ACC112 (cell line): ENCODE measurements at regions not wholly inside any gene's neighbourhood (a gene's known extent, or its start where the extent isn't known, plus 50 kb on each side); places are given as distances from the start of the nearest gene placed in this dataset.

ENCODE experiments used
- H2AFZ ChIP-seq: fragments of 200-600 bp; sonication (generic); one replicate; pipeline ENCODE4 v1.6.0; 2017; ENCODE audit warnings: antibody characterized with exemption, low read length; ENCODE audit not compliant: unreplicated experiment
- H3K27ac ChIP-seq: fragments of 200-600 bp; sonication (generic); 2 replicates; pipeline ENCODE4 v1.5.1; 2014; ENCODE audit warnings: low read depth, mild to moderate bottlenecking, antibody characterized with exemption, low read length, moderate library complexity
- H3K27me3 ChIP-seq: fragments of 200-600 bp; sonication (generic); 2 replicates; pipeline ENCODE4 v1.6.1; 2014; ENCODE audit warnings: mild to moderate bottlenecking, antibody characterized with exemption, low read length, moderate library complexity, mixed read lengths; ENCODE audit not compliant: insufficient read depth
- H3K36me3 ChIP-seq: fragments of 200-600 bp; sonication (generic); 2 replicates; pipeline ENCODE4 v1.6.1; 2016; ENCODE audit warnings: mild to moderate bottlenecking, antibody characterized with exemption, low read length, moderate library complexity, mixed read lengths; ENCODE audit not compliant: insufficient read depth
- H3K4me1 ChIP-seq: fragments of 200-600 bp; sonication (generic); one replicate; pipeline ENCODE4 v1.6.1; 2016; ENCODE audit warnings: low read length, mixed read lengths; ENCODE audit not compliant: insufficient read depth, unreplicated experiment, control insufficient read depth
- H3K4me3 ChIP-seq: fragments of 200-600 bp; sonication (generic); 2 replicates; pipeline ENCODE4 v1.5.1; 2014; ENCODE audit warnings: mild to moderate bottlenecking, low read depth, low read length
- H3K79me2 ChIP-seq: fragments of 200-600 bp; sonication (generic); one replicate; pipeline ENCODE4 v1.6.0; 2016; ENCODE audit warnings: low read length; ENCODE audit not compliant: control insufficient read depth, unreplicated experiment, insufficient read depth

- no peak overlapping the region for H3K4me3 ChIP-seq
- no peaks in the 10 kb centered on the region for H3K4me1 ChIP-seq
- H3K27ac ChIP-seq: no peak overlapping the region
- no peaks in the 10 kb centered on the region for H3K36me3 ChIP-seq
- no peaks in the 10 kb centered on the region for H3K27me3 ChIP-seq
- no peak overlapping the region for H2AFZ ChIP-seq
- H3K79me2 ChIP-seq: no peaks in the 10 kb centered on the region
Measured at GRCh38 chr9:89872913-89873707, 268.3 kb downstream of the GADD45G start.

GRCh38 chr9:89873801-89874200, 269.0 kb downstream of the GADD45G start:
- no peaks in the 10 kb centered on the region for H3K4me1 ChIP-seq
- H3K27me3 ChIP-seq: no peaks in the 10 kb centered on the region
- no peak overlapping the region for H3K27ac ChIP-seq
- H3K36me3 ChIP-seq: no peaks in the 10 kb centered on the region
- H3K79me2 ChIP-seq: no peaks in the 10 kb centered on the region
- no peak overlapping the region for H3K4me3 ChIP-seq
- H2AFZ ChIP-seq: no peak overlapping the region

DNA sequence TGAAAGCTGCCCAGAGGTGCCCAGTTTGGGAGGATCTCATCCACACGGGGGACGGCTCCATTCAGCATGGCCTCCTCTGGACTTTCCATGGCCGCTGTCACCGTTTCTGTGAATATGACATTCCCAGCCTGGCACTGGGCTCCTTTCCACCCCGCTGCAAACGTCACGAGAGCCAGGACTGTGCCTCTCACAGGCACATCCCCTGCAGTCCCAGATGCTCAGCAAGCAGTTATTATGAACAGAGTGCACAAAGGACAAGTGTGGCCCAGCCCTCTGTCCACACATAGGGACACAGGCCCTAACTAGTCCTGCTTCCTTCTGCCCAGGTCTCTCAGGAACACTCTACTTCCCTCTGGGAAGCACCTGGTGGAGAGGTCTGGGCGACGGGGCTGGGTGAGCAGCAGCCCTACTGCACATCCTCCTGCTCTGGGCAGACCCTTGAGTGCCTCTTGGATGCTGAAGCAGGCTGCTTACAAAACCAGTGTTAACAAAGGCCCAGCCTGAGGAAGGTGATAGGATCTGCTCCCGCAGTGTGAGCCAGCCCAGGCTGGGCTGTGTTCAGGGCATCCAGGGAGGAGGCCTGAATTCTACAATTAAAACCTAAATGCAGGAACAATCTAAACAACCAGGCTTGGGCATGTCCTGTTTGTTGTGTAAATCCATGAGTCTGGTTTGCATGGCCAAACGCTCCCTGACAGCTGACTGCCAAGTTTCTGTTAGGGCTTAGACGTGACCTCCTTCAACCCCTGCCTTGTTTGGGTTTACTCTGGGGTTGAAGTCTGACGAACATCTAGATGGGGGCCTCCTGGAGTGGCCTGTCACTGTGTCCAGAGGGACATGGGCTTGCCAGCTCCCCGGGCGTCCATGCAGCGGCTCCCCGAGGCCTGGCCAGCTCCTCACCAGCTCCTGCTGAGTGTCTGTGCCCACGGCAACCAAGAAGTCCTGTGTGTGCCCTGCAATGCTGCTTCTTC, 269.8 kb downstream of the GADD45G start:
- H3K79me2 ChIP-seq: no peaks in the 10 kb centered on the region
- H3K4me3 ChIP-seq: no peak overlapping the region
- no peak overlapping the region for H3K27ac ChIP-seq
- H3K36me3 ChIP-seq: no peaks in the 10 kb centered on the region
- no peaks in the 10 kb centered on the region for H3K4me1 ChIP-seq
- no peaks in the 10 kb centered on the region for H3K27me3 ChIP-seq
- no peak overlapping the region for H2AFZ ChIP-seq

DNA sequence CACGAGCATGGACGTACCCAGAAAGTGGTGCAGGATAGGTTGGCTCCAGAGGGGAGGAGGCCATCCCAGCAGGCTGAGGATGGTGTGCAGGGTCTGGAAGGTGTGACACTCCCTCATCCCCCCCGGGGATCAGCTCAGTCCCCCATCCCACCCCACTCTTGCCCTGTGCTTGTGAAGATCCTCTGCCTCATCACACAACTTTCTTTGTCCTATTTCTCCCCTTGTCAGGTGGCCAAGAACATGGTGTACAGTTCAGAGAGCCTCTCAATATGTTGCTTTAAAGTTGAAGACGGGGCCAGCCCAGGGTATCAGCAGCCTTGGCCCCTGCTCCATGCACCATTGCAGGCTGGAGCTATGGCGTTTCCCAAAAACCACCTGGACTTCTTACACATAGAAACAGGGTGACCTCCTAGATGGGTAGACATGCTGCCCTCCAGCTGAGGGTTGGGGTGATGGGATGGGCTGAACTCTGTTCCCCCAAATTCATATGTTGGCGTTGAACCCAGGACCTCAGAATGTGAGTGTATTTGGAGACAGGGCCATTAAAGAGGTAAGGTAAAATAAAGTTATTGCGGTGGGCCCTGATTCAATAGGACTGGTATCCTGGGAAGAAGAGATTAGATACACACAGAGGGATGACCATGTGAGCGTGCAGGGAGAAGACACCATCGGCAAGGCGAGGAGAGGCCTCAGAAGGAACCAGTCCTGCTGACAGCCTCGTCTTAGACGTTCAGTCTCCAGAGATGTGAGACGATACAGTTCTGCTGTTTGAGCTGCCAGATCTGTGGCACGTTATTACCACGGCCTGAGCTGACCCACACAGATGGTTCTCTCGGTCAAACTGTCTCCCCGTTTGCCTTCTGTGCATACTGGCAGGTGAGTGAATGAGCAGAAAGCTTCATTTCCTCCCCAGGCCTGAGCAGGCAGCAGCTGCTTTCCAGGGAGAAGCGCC, 272.5 kb downstream of the GADD45G start:
- H3K4me1 ChIP-seq: no peaks in the 10 kb centered on the region
- no peaks in the 10 kb centered on the region for H3K79me2 ChIP-seq
- H3K4me3 ChIP-seq: no peak overlapping the region
- no peak overlapping the region for H3K27ac ChIP-seq
- no peaks in the 10 kb centered on the region for H3K36me3 ChIP-seq
- H2AFZ ChIP-seq: no peak overlapping the region
- no peaks in the 10 kb centered on the region for H3K27me3 ChIP-seq

DNA sequence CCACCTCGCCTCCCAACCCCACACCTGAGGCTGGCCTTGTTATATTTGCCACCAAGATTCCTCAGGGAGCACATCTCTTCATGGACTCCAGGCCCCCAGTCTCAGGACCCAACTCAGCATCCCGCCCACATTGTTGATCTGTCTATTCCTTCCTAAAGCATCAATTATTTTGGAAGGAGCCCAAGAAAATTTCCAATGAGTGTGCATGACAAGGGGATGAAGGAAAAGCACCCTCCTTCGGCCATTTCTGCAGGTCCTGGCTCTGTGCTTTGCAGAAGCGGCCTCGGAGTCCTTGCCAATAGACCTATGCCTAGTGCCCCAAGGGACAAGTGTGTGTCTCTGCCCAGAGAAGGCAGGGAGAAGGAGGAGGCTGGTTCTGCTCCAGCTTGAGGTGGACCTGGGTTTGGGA, 273.2 kb downstream of the GADD45G start:
- no peaks in the 10 kb centered on the region for H3K27me3 ChIP-seq
- H2AFZ ChIP-seq: no peak overlapping the region
- H3K79me2 ChIP-seq: no peaks in the 10 kb centered on the region
- no peak overlapping the region for H3K27ac ChIP-seq
- H3K4me1 ChIP-seq: no peaks in the 10 kb centered on the region
- H3K4me3 ChIP-seq: no peak overlapping the region
- H3K36me3 ChIP-seq: no peaks in the 10 kb centered on the region

DNA sequence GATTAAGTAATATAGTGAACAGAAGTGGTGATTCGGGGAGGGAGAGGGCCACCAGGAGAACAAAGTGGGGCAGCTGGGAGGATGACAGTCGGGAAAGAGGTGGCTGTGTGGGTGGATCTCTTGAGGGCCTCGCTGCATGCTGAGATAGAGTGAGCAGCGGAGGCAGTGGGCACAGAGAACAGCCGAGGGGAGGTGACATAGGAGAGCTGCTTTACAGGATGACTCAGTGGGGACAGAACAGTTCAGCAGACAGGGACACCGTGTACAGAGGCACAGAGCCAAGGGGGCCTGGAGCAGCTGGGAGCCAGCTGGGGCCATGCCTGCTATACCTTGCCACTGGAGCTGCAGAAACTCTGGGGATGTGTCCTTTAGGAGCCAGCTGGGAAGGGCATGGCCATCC, 273.9 kb downstream of the GADD45G start:
- no peak overlapping the region for H3K4me3 ChIP-seq
- no peaks in the 10 kb centered on the region for H3K4me1 ChIP-seq
- H2AFZ ChIP-seq: no peak overlapping the region
- no peaks in the 10 kb centered on the region for H3K27me3 ChIP-seq
- no peaks in the 10 kb centered on the region for H3K79me2 ChIP-seq
- H3K27ac ChIP-seq: no peak overlapping the region
- H3K36me3 ChIP-seq: no peaks in the 10 kb centered on the region

DNA sequence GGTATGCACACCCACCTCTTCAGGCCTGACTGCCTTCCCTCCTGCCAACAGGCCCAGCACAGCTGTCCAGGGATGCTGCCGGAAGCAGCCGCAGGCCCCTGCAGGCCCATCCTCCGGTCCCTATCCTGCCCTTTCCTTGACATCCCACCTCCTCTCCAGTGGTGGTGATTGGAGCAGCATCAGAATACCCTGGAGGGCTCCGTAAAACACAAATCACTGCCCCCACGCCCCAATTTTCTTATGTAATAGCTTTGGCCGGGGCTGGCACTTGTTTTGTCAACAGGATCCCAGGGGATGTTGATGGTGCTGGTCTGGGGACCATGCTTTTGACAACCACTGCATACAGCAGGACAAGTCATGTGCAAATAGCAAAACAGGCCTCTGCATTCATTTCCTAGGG, 274.5 kb downstream of the GADD45G start:
- Histone ChIP-seq H3K36me3 (no peaks in the 10 kb centered on the region), H3K4me3 (no peak overlapping the region), H3K27ac (no peak overlapping the region), H3K4me1 (no peaks in the 10 kb centered on the region), H3K27me3 (no peaks in the 10 kb centered on the region), H3K79me2 (no peaks in the 10 kb centered on the region), H2AFZ (no peak overlapping the region)

DNA sequence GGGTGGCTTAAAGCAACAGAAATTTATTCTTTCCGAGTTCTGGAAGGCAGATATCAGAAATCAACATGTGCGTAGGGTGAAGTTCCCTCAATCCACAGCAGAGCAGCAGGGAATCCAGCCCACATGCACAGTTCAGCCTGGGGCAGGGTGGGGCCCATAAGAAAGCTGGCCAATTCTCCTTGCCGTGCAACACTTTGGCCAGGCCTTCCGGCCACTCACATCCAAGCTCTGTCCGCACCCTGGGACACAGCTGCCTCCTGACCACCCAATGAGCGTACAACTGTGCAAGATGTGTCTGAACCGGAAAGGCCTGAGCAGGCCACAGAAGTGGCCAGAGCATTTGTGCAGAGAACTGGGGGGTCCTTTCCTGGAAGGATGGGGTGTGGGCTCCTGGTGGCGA, 274.9 kb downstream of the GADD45G start:
- H3K27me3 ChIP-seq: no peaks in the 10 kb centered on the region

GRCh38 chr9:89880161-89880560, 275.3 kb downstream of the GADD45G start:
- H3K4me3 ChIP-seq: no peak overlapping the region
- H3K36me3 ChIP-seq: no peaks in the 10 kb centered on the region
- H2AFZ ChIP-seq: no peak overlapping the region
- H3K27me3 ChIP-seq: no peaks in the 10 kb centered on the region
- no peaks in the 10 kb centered on the region for H3K79me2 ChIP-seq
- H3K27ac ChIP-seq: no peak overlapping the region
- H3K4me1 ChIP-seq: no peaks in the 10 kb centered on the region

More for the DNA sequence above, 274.9 kb downstream of the GADD45G start:
- no peaks in the 10 kb centered on the region for H3K4me1 ChIP-seq
- no peak overlapping the region for H3K4me3 ChIP-seq
- H3K27ac ChIP-seq: no peak overlapping the region
- no peaks in the 10 kb centered on the region for H3K79me2 ChIP-seq
- H3K36me3 ChIP-seq: no peaks in the 10 kb centered on the region
- H2AFZ ChIP-seq: no peak overlapping the region

- Histone ChIP-seq H3K27me3 (no peaks in the 10 kb centered on the region), H3K79me2 (no peaks in the 10 kb centered on the region), H3K4me3 (no peak overlapping the region), H3K4me1 (no peaks in the 10 kb centered on the region), H3K27ac (no peak overlapping the region), H2AFZ (no peak overlapping the region), H3K36me3 (no peaks in the 10 kb centered on the region)
Measured at GRCh38 chr9:89880721-89881120, 275.9 kb downstream of the GADD45G start.
